ENCODE measurements at regions not wholly inside any gene's neighbourhood (a gene's known extent, or its start where the extent isn't known, plus 50 kb on each side); places are given as distances from the start of the nearest gene placed in this dataset.
A peak's percentile ranks its signal among the peaks of the same experiment; 100 is the strongest.

- DNase-seq (ENCODE audit: low spot score) (no peak), FAIRE-seq (no peak), ATAC-seq (no peak)
- TF ChIP-seq TSC22D2 (CRISPR knock-in tag; IDR thresholded peaks at IDR 0.05; ENCODE audit: borderline replicate concordance) = no peak
- TF ChIP-seq SRSF9 (IDR thresholded peaks at IDR 0.05; ENCODE audit: borderline replicate concordance, insufficient read depth, low read depth, low read length, poor library complexity, severe bottlenecking) = peak; percentile 74
- peak; percentile 82; the same call in 1 of the 2 replicates for TF ChIP-seq U2AF2 (IDR thresholded peaks at IDR 0.05; ENCODE audit: low read depth, low read length)
- TF ChIP-seq ZNF629 (CRISPR knock-in tag; conservative IDR thresholded peaks at IDR 0.05) = no peak
- peak; percentile 86 for TF ChIP-seq HNRNPK (IDR thresholded peaks at IDR 0.05; ENCODE audit: low read depth, low read length, poor library complexity, severe bottlenecking)
- no peak overlapping the region for H3K27ac ChIP-seq (ENCODE audit: extremely low read length, insufficient read depth, low read length)
- ChIA-PET POLR2A (no interaction called here), CTCF (ENCODE audit: low intra/inter-chr PET ratio, low total read pairs) (no interaction called here)
- H3K4me1 ChIP-seq (ENCODE audit: insufficient read depth, low read length) = no peaks in the 10 kb centered on the region
- no peaks in the 10 kb centered on the region for H3K27me3 ChIP-seq (ENCODE audit: control insufficient read depth in 1 of 2, insufficient read depth in 2 of 2, low read length in 2 of 2)
- H3K4me3 ChIP-seq (replicated peaks in 1 of 3; ENCODE audit: insufficient read depth in 1 of 3, low read depth in 2 of 3, low read length in 3 of 3) = no peak overlapping the region
- 2% methylated on average over 1 of the region's 1 CpG for WGBS (ENCODE audit: low lambda C conversion rate)
- H3K9me3 ChIP-seq (ENCODE audit: low read length) = no peaks in the 10 kb centered on the region
- BruUV-seq (replicated peaks) = no TSS peak
- no peaks in the 10 kb centered on the region for H3K36me3 ChIP-seq (replicated peaks in 1 of 2; ENCODE audit: control insufficient read depth in 1 of 2, insufficient read depth in 2 of 2, low read length in 2 of 2)
- H3K79me2 ChIP-seq (ENCODE audit: insufficient read depth, low read length) = no peaks in the 10 kb centered on the region
- intact Hi-C loops (cut with micrococcal nuclease; ENCODE audit: unreplicated experiment) = no loop called here
- H2AFZ ChIP-seq (ENCODE audit: low read length) = no peak overlapping the region
- no peak overlapping the region for H3K9ac ChIP-seq (ENCODE audit: insufficient read depth, low read depth, low read length)
- no peak overlapping the region for H3K4me2 ChIP-seq (ENCODE audit: low read depth, low read length)
- in situ Hi-C loops (cut with HindIII; ENCODE audit: extremely low pct_ligation_motif_present, low pct_unique_long_range_greater_than_20kb) = no loop called here
- no peaks in the 10 kb centered on the region for H4K20me1 ChIP-seq (ENCODE audit: insufficient read depth, low read length)
Measured at GRCh38 chr6:122118945-122119506, 280.4 kb upstream of the HSF2 start.

DNA sequence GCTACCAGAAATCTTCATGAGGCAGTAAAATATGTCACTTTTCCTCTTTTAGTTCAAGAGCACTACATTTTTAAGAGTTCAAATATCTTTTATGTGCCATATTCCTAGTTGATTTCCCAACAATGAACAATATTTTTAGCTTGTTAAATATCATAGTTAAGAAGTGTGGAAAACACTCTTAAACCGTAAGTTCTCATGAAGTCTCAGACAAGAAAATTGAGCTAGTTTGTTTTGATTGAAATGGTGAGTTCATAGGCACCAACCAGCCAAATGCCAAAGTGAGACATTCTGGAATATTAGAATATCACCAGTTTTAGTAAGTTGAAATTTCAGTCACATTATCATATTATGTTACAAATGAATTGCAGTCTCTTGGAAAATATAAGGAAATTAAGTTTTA lies 277.2 kb upstream of the HSF2 start:
- DNase-seq (ENCODE audit: low spot score) (no peak), ATAC-seq (no peak), FAIRE-seq (no peak)
- no peaks in the 10 kb centered on the region for H3K9me3 ChIP-seq (ENCODE audit: low read length)
- H2AFZ ChIP-seq (ENCODE audit: low read length) = no peak overlapping the region
- CTCF ChIA-PET (ENCODE audit: low intra/inter-chr PET ratio, low total read pairs) = no interaction called here
- intact Hi-C loops (cut with micrococcal nuclease; ENCODE audit: unreplicated experiment) (no loop called here), in situ Hi-C loops (cut with HindIII; ENCODE audit: extremely low pct_ligation_motif_present, low pct_unique_long_range_greater_than_20kb) (no loop called here)
- 0% methylated on average over 1 of the region's 1 CpG for WGBS (ENCODE audit: low lambda C conversion rate)
- H3K36me3 ChIP-seq (replicated peaks in 1 of 2; ENCODE audit: control insufficient read depth in 1 of 2, insufficient read depth in 2 of 2, low read length in 2 of 2) = no peaks in the 10 kb centered on the region
- no peak overlapping the region for H3K9ac ChIP-seq (ENCODE audit: insufficient read depth, low read depth, low read length)
- POLR2A ChIA-PET = no interaction called here
- no peaks in the 10 kb centered on the region for H3K79me2 ChIP-seq (ENCODE audit: insufficient read depth, low read length)
- no peak overlapping the region for H3K27ac ChIP-seq (ENCODE audit: extremely low read length, insufficient read depth, low read length)
- no TSS peak for BruUV-seq (replicated peaks)
- no peaks in the 10 kb centered on the region for H3K4me1 ChIP-seq (ENCODE audit: insufficient read depth, low read length)
- H3K4me3 ChIP-seq (replicated peaks in 1 of 3; ENCODE audit: insufficient read depth in 1 of 3, low read depth in 2 of 3, low read length in 3 of 3) = no peak overlapping the region
- TF ChIP-seq, protein P1, sequence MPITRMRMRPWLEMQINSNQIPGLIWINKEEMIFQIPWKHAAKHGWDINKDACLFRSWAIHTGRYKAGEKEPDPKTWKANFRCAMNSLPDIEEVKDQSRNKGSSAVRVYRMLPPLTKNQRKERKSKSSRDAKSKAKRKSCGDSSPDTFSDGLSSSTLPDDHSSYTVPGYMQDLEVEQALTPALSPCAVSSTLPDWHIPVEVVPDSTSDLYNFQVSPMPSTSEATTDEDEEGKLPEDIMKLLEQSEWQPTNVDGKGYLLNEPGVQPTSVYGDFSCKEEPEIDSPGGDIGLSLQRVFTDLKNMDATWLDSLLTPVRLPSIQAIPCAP (CRISPR knock-in tag; IDR thresholded peaks at IDR 0.05; ENCODE audit: low read depth) = no peak
- no peak for TF ChIP-seq YY1 (IDR thresholded peaks at IDR 0.05; ENCODE audit: insufficient read depth, insufficient replicate concordance, low read depth, low read length)
- TF ChIP-seq ZNF770 (CRISPR knock-in tag; IDR thresholded peaks at IDR 0.05) = no peak
- no peak for TF ChIP-seq MAFG (CRISPR knock-in tag; IDR thresholded peaks at IDR 0.05)
- TF ChIP-seq HOXD1 (CRISPR knock-in tag; IDR thresholded peaks at IDR 0.05) = no peak
- TF ChIP-seq KDM1A (CRISPR knock-in tag; IDR thresholded peaks at IDR 0.05) = no peak
- no peak for TF ChIP-seq ZNF598 (CRISPR knock-in tag; IDR thresholded peaks at IDR 0.05; ENCODE audit: borderline replicate concordance)
- TF ChIP-seq AKAP8 (CRISPR knock-in tag; IDR thresholded peaks at IDR 0.05) = no peak
- TF ChIP-seq FOXP1 (IDR thresholded peaks at IDR 0.05) = no peak
- TF ChIP-seq FOXP1 (CRISPR knock-in tag; IDR thresholded peaks at IDR 0.05) = no peak
- TF ChIP-seq KLF12 (CRISPR knock-in tag; IDR thresholded peaks at IDR 0.05; ENCODE audit: borderline replicate concordance) = no peak
- no peak for TF ChIP-seq SPEN (CRISPR knock-in tag; IDR thresholded peaks at IDR 0.05; ENCODE audit: low read depth)
- H3K27me3 ChIP-seq (ENCODE audit: control insufficient read depth in 1 of 2, insufficient read depth in 2 of 2, low read length in 2 of 2) = no peaks in the 10 kb centered on the region
- H3K4me2 ChIP-seq (ENCODE audit: low read depth, low read length) = no peak overlapping the region
- H4K20me1 ChIP-seq (ENCODE audit: insufficient read depth, low read length) = no peaks in the 10 kb centered on the region
